ENCODE measurements at regions not wholly inside any gene's neighbourhood (a gene's known extent, or its start where the extent isn't known, plus 50 kb on each side); places are given as distances from the start of the nearest gene placed in this dataset.

GRCh38 chr11:130549393-130549999 lies 101.1 kb downstream of the ADAMTS15 start:
- TF ChIP-seq, protein P1, sequence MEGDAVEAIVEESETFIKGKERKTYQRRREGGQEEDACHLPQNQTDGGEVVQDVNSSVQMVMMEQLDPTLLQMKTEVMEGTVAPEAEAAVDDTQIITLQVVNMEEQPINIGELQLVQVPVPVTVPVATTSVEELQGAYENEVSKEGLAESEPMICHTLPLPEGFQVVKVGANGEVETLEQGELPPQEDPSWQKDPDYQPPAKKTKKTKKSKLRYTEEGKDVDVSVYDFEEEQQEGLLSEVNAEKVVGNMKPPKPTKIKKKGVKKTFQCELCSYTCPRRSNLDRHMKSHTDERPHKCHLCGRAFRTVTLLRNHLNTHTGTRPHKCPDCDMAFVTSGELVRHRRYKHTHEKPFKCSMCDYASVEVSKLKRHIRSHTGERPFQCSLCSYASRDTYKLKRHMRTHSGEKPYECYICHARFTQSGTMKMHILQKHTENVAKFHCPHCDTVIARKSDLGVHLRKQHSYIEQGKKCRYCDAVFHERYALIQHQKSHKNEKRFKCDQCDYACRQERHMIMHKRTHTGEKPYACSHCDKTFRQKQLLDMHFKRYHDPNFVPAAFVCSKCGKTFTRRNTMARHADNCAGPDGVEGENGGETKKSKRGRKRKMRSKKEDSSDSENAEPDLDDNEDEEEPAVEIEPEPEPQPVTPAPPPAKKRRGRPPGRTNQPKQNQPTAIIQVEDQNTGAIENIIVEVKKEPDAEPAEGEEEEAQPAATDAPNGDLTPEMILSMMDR (IDR thresholded peaks at IDR 0.05) = no peak
- TF ChIP-seq POLR2A (IDR thresholded peaks at IDR 0.05) = no peak
